CD4-positive, alpha-beta T cell treated with Interleukin-4 for 1 hour (primary cell): ENCODE measurements at regions not wholly inside any gene's neighbourhood (a gene's known extent, or its start where the extent isn't known, plus 50 kb on each side); places are given as distances from the start of the nearest gene placed in this dataset.
"Not testable (repeated sequence)": the region's sequence is repeated elsewhere in the genome, so short reads cannot be mapped to it uniquely, and the experiment has no call there.

Source experiments
- DNase-seq, 2 donors: peaks; one replicate each; pipeline ENCODE4 v3.0.0-alpha.2; 2020 to 2022

DNA sequence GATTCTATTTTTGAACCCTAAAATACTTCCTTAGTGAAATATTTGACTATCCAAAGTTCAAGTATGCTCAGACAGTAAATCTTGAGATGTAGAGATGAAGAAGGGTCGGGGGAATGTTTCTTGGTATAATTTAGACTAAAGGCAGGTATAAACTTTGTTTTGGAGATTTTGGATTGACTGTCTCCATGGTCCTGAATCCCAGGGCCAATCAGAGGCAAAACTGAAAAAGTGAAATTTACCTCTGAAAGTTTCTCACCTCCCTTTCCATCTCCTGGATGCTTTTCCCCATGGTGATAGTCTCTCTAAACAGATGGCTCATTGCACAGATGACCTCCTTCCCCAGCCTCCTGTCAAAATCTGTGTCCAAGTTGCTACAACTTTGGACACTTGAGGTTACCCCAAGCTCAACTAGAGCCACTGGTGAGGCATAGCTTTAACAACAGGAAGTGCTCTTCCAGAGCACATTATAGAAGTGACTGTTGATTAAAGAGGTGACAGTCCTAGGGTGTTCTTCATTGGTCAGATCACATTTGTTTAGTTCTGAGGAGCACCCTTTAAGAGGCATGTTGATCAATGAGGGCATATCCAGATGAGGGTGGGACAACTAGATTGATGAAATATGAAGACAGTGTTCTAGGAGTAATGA, 128.4 kb downstream of the AKAP11 start:
- DNase-seq, result no peak

DNA sequence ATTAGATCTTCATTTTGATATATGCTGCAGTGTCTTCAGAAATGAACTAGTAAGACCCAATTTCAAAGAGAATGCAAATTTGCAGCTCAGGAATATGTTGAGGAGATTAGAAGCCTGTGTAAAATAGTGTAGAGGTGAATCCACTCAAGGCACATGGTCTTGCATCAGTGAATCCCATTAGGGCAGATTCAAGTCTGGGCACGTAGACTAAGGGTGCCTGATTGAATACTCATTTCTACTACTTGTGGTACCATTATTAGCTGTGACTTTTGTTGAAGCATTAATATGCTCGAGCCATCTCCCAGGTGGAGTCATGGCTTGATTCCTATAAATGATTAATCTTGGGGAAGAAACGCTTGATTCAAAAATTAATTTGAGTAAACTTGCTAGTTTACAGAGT, 129.4 kb downstream of the AKAP11 start:
- no peak for DNase-seq

DNA sequence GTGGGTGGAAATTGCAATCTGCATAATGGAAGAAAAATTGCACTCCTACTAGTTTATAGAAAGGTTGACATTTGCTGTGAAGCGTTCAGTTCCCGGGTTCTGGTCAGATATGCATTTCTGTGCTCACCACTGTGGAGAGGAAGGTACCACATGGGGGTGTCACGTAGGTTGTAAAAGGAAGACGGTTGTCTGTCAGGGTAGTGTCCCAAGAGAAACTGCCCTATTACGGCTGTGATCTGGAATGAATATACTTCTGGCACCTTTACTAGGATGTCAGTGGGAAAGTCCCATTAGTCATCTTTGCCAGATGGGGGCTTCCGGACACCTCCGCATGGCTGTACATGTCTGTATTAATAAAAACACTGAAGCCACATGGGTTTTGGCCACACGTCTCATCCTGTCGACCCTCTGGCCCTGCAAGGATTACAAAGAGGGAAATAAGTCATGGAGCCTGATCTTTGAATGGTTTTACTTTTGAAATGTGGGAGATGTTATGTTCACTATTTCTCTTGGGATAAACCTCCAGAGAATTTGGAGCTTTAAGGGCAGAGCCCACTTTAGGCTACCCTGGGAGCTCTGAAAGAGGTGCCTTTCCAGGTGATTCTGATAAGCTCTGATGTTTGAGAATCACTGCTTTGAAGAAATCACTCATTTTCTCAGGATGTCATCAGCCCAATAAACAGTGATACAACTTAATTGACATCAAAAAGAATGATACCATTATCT, 133.9 kb downstream of the AKAP11 start:
- DNase-seq, result peak; percentile 42 to 65

DNA sequence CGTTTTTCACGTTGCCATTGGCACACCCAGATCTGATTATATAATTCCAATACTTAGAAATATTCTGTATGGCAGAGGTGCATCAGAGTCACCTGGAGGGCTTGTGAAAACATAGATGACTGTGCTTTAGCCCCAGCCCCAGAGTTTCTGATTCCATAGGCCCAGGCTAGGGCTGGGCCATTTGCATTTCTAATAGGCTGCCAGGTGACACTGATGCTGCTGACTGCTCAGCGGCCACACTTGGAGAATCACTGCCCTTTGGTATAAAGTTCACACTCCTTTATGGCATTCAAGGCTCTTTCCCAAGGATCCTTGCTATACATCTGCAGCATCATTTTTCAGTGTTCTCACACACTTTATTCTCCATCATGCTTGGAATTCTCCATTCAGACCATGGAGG, 137.1 kb downstream of the AKAP11 start:
- DNase-seq, result no peak

DNA sequence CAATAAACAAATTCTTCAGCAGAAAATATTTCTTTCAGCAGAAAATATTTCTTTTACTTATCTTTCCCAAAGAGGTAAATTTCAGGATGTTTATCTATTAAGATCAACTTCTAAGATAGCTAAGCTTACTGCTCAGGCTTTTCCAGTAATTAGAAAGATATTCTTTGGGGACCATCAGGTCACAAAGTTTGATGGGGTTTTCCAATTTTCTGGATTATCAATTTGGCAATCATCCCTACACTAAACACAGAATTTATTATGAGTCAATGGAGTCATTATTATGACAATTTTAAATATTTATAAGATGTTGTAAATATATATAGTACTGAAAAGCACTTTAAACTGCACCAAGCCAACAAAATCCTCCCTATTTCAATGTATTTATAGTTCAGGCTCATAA, 137.6 kb downstream of the AKAP11 start:
- DNase-seq, result no peak

DNA sequence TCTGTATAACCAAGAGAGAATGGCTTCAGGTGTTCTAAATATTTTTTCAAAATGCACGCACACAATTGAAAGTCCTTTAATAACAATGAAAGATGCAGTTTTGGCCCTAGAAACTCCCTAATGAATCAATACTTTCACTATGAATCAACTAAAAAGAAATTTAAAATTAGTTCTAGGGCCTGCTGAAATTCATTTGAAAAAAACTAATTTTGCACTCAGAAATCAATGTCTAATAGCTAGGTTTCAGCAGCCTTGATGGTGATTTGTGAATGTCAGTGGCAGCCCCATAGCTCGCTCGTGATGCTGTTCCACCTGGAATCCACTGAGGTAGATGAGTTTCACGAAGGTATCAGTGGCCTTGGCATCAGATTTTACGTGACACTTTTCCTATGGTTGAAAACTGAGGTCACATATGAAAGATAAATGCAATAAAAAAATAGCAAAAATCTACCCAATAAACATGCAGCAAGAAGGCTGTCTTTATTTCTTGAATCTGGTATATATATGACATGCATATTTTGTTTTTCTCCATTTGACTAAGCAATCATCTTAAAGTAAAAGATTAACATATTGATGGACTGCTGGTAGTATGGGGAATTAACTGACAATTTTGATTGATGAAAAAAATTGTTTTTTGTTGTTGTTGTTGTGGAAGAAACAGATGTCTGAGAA, 141.0 kb downstream of the AKAP11 start:
- DNase-seq, result no peak

DNA sequence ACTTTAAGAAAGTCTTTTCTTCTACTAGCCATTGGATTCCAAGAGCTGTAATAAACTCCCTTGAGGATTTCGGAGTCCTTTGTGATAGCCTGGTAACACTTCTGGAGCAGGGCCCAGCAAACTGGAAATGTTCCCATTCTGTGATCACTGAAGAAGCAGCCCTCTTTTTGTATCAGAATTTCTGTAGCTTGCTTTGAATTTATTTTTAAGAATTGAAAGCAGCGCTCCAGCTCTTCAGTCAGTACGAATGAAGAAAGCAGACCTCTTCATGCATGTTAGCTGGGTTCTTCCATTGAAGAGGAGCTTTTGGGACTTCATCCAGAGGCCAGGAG, 141.5 kb downstream of the AKAP11 start:
- DNase-seq, result no peak

DNA sequence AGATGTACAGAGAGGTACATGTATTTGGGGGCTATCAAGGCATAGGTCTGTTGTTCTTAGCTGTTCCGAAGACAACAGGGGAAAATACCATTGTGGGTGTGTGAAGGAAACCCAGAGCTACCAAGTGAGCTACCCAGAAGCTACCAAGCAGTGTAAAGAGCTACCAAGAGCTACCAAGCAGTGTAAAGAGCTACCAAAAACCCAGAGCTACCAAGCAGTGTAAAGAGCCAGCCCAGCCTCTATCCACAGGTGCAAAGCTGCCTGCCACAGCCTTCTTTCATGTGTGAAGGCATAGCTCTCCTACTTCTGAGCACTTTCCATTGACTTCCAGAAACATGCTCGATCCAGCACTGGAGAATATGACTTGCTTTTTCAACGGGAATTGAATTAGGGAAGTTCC, 145.7 kb downstream of the AKAP11 start:
- no peak for DNase-seq

DNA sequence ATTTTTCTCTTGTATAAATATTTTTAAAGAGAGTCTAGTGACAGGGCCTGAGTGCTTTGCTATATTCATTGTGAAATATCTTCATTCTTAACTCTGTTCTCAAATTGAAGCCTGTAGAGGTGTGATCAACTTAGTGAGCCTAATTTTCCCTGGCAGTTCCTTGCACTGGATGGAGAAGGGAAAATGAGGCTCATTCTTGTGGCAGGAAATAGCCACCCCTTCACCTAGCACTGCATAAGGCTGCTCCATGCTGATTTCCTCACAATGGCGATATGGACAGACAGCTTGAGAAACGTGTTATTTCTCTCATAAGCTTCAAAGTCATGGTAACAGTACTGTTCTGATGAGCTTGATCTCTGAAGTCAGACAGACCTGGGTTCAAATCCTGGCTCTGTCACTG, 146.2 kb downstream of the AKAP11 start:
- no peak for DNase-seq

DNA sequence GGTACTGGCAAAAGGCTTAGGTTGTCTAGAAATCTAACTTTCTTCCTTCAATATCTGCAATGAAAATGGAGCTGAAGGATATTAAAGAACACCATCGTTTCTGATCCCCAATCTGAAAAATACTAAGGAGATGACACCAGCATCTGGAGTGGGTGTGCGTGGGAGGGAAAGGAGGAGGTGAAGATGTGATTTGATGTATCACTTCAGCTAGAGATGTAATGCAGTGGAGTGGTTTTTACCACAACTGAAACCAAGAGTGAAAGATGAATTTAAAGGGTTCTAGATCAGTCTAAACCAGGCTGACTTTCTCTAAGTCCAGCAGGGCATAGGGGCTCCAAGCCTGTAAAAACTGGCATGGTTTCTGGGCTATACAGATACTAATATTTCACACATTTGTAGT, 148.4 kb downstream of the AKAP11 start:
- DNase-seq, result no peak

DNA sequence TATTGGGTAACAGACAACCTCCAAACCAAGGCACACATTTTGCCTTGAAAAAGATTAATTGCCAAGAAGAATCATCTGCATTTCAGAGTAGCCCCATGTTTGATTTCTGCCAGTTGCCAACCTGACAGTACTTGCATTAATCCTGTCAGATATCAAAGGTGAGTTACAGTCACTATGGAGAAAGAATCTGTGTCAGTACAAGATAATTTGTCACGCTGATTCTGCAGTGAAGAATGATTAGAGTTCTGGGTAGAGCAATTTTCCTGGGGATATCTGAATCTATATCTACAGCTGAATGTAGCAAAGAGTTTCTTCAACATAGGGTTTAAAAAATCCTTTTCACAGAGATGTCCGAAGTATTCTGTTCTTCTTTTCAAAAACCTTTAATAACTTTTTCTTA, 150.7 kb downstream of the AKAP11 start:
- no peak for DNase-seq

DNA sequence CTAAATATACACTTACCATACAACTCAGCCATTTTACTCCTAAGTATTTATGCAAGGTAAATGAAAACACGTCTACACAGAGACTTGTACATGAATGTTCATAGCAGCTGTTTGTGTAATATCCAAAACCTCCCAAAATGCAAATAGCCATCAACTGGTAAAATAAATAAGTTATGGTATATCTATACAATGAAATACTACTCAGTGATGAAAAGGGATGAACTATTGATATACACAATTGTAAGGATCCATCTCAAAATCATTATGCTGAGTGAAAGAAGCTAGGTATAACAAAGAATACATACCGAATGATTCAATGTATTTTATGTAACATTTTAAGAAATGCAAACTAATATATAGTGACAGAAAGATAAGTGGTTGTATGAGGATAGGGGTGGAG, 149.8 kb upstream of the TNFSF11 start:
- DNase-seq, result no peak

DNA sequence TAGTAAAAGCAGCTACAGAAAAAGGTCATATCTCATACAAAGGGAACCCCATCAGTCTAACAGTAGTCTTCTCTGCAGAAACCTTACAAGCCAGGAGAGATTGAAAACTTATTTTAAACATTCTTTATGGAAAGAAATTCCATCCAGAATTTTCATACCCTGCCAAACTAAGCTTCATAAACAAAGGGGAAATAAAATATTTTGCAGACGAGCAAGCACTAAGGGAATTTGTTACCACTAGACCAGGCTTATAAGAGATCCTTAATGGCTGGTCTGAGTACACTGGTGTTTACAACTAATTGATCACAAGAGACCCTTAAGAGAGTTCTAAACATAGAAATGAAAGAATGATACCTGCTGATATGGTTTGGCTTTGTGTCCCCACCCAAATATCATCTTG, 128.6 kb upstream of the TNFSF11 start:
- no peak for DNase-seq

DNA sequence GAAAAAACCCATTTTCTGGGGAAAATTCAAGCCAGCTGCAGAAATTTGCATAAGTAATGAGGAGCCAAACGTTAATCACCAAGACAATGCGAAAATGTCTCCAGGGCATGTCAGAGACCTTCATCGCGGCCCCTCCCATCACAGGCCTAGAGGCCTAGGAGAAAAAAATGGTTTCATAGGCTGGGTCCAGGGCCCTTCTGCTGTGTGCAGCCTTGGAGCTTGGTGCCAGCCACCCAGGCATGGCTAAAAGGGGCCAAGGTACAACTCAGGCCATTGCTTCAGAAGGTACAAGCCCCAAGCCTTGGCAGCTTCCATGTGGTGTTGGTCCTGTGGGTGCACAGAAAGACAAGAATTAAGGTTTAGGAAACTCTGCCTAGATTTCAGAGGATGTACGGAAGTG, 127.4 kb upstream of the TNFSF11 start:
- DNase-seq, result not testable (repeated sequence)

DNA sequence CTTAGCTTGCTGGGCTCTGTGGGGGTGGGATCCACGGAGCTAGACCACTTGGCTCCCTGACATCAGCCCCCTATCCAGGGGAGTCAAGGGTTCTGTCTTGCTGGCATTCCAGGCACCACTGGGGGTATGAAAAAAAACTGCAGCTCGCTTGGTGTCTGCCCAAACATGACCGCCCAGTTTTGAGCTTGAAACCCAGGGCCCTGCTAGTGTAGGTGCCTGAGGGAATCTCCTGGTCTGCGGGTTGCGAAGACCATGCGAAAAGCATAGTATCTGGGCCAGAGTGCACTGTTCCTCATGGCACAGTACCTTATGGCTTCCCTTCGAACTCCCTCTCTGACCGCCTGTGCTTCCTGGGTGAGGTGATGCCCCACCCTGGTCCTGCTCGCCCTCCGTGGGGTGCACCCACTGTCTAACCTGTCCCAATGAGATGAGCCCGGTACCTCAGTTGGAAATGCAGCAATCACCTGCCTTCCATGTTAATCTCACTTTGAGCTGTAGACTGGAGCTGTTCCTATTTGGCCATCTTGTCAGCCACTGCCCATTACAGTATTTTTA, 120.8 kb upstream of the TNFSF11 start:
- DNase-seq, result no peak

DNA sequence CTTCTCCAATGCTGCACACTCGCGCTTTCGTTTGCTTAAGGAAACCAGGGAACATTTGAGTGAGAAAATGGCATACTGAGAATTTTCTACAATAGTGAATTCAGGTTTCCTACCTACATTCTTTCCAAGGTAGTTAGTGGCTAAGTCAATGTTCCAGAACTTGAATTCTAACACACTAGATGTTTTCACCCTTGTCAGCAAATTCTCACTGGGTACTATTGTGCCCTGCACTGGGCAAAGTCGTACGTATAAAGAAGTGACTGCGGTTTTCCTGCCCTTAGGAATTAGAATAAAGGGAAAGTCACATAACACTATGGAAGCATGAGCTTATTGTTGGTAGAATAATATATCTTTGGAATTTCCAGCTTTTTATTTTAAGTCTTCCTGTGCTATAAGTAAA, 119.2 kb upstream of the TNFSF11 start:
- DNase-seq, result no peak

DNA sequence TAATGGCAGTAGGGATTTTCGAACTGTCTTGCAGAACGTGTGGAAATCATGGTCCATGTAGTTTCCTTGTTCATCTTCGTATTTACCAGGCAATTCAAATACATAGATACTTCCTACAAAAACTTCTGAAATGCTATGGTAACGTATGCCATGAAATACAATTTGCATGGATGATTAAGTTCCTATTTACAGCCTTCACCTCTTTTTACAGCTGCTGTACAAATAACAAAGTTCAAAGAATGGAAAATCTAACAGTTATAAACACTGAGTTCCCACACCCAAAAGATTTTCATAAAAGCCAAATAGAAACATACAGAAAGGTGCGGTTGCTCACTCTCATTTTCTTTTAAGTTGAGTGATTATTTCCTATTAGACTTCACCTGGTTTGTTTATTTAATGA, 115.8 kb upstream of the TNFSF11 start:
- no peak for DNase-seq

DNA sequence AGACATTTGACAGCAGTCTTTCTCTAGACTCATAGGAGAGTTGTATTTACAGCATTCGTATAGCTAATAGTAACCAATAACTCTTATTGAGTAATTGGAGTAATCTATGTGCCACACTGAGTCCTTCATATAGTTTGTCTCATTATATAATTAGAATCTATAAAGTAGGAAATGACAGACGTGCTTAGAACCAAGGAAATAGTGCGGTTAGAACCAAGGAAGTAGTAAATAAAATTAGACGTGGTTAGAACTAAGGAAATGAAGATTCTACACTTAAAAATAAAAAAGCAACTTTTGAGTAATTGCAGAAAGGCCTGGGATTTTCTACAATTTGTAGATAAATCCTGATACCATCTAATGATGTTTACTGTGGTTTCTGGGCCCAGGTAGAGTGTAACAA, 107.8 kb upstream of the TNFSF11 start:
- peak in 1 of 2 donors; percentile 22 for DNase-seq

DNA sequence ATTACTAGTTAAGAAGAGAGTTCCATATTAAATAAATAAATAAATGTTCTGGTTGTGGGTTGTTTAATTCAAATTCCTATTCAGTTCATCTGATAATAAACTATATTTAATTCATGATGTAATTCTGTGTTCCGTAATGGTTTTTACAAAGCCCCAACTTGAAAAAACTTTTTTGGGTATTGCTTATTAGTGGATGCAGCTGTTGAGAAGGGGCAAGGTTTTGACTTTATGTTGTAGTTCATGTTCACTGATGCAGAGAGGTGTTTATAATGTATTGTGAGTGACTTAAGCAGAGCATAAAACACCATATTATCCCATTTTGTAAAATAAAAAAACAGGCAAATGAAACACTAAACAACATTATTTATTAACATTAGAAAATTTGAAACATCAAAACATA, 107.3 kb upstream of the TNFSF11 start:
- DNase-seq, result no peak

DNA sequence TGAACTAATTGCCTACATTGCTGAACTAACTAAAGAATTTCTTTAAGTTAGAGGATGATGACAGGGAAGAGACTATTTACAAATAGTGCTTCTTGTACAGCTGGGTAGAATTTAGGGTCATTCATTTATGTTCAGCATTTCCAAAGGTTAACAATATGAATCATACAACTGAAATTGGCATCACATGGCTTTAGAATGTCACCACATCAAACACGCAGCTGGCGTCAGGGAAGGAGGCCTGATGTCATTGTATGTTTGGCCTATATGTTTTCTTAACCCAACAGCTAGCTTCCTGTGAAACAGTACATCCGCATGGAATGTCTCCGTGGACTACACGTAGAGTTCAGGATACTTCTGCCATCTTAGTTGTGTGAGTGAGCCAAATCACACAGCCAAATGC, 99.0 kb upstream of the TNFSF11 start:
- no peak for DNase-seq

DNA sequence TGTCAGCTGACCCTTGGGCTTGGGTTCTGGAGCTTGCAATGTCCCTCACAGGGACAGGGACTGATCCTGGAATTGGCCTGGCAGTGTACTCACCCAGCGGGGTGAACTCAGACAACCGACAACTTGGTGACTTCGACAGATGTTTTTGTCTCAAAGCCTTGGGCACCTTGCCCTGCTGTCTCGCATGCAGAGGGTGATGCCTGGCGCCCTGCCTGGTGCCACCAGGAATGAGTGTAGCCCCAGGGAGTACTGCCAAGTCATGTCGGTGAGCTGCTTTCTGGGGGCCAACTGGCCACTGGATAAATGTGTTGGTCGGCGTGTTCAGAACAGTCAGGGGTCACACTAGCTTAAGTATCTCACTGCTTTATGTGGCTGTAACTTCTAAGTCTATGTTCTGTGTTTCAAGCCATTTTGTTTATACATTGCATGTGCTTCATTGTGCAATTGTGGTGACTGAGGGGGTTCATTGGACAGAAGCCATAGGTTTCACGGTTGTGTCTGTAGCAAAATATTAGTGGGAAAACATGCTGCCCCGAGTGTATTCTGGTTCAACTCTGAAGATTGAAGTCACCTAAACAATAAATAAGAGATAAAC, 96.3 kb upstream of the TNFSF11 start:
- DNase-seq, result peak in 1 of 2 donors; percentile 11

DNA sequence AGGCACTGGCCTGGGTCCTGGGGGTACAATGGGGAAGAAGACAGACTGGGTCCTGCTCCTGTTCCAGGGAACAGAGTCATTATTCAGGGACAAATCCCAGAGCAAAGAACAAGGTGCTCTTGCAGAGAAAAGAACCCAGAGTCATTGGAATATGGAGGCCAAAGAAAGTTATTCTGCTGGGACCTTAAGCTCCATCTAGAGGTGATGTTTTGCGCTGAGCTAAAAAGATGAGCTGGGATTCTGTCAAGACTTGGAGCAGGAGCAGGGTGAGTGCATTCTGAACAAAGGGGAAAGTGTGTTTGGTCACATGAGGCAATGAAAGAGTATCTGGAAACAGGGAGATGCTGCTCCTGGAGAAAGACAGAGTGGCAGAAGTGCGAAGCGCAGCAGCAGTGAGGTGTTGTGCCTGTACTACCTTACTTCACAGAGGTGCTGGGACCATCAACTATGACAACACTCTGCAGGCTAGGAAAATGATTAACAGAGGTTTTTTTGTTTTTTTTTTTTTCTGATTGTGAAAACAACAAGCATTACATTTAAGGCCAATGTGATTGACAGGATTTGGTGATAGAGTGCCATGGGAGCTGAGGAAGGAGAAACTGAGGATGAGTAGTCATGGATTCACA, 95.3 kb upstream of the TNFSF11 start:
- peak in 1 of 2 donors; percentile 36 for DNase-seq

DNA sequence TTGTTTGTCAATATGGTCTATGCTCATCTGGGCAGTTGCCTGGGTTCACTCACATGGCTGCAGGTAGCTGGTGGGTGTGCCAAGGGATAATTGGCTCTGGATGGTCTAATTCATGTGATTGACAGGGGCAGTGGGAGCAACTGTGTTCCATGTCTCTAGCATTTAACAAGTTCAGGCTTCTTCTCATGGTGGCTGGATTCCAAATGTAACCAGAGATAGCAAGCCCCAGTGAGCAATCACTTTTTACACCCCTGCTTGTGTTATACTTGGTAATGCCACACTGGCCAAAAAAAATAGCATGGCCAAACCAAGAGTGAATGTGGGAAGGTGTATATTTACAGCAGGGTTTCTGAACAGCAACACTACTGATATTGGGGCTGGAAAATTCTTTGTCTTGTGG, 89.6 kb upstream of the TNFSF11 start:
- no peak for DNase-seq
